HEK293 (cell line): ENCODE measurements at regions not wholly inside any gene's neighbourhood (a gene's known extent, or its start where the extent isn't known, plus 50 kb on each side); places are given as distances from the start of the nearest gene placed in this dataset.

Source experiments
- CTCF ChIA-PET: fragments of 350-600 bp; formaldehyde crosslinking; extraction: SDS; loops from one replicate; lab custom pipeline; 2021; ENCODE audit warnings: antibody characterized with exemption; lab: Yijun Ruan, JAX
- POLR2A ChIA-PET: fragments of 300-600 bp; formaldehyde crosslinking; extraction: SDS; loops from one replicate; lab custom pipeline; 2020; ENCODE audit warnings: antibody characterized with exemption, inconsistent platforms; lab: Yijun Ruan, JAX
- H3K27ac ChIP-seq: fragments of 200-500 bp; sonication (Bioruptor generic); 2 replicates; pipeline ENCODE4 v1.5.1; 2014; ENCODE audit warnings: low read depth, low read length, control low read depth, inconsistent platforms; ENCODE audit errors: extremely low read depth
- H3K36me3 ChIP-seq, 2 experiments: fragments of 200-500 bp in 1 of 2; sonication (Bioruptor generic) in 1 of 2; 1 replicate in 1 of 2; 2 replicates in 1 of 2; pipeline ENCODE4 v1.5.1; 2014 to 2017; ENCODE audit warnings: inconsistent platforms in 2 of 2, low read length in 2 of 2; ENCODE audit not compliant: control insufficient read depth in 2 of 2, insufficient read depth in 1 of 2
- H3K4me1 ChIP-seq: fragments of 200-500 bp; sonication (Bioruptor generic); 2 replicates; pipeline ENCODE4 v1.5.1; 2014; ENCODE audit warnings: mild to moderate bottlenecking, low read length, inconsistent platforms; ENCODE audit not compliant: control insufficient read depth, insufficient read depth
- H3K4me3 ChIP-seq: 2 replicates; pipeline ENCODE4 v1.5.1; 2011; ENCODE audit warnings: low read depth, mild to moderate bottlenecking, control low read depth, low read length, moderate library complexity
- H3K9me3 ChIP-seq: fragments of 200-500 bp; sonication (Bioruptor generic); 2 replicates; pipeline ENCODE4 v1.5.1; 2014; ENCODE audit warnings: low read depth, low read length, inconsistent platforms; ENCODE audit not compliant: control insufficient read depth, insufficient read depth
- HOXD13 ChIP-seq: sonication (generic); formaldehyde crosslinking; IDR thresholded peaks from 2 replicates; pipeline ENCODE4 v1.8.0; 2022; ENCODE audit warnings: missing genetic modification reagents, borderline replicate concordance
- IKZF3 ChIP-seq: fragments of 450-650 bp; IDR thresholded peaks from 2 replicates; pipeline ENCODE4 v1.5.0; 2018; ENCODE audit warnings: missing biosample characterization, mild to moderate bottlenecking, missing genetic modification characterization, moderate library complexity
- KLF7 ChIP-seq: fragments of 450-650 bp; formaldehyde crosslinking; IDR thresholded peaks from 2 replicates; pipeline ENCODE4 v1.5.1; 2016; ENCODE audit warnings: missing biosample characterization, missing genetic modification characterization, borderline replicate concordance
- OSR2 ChIP-seq: fragments of 450-650 bp; formaldehyde crosslinking; IDR thresholded peaks from 2 replicates; pipeline ENCODE4 v1.5.1; 2016; ENCODE audit warnings: missing biosample characterization, missing genetic modification characterization
- SETDB1 ChIP-seq: IDR thresholded peaks from one replicate; pipeline ENCODE4 v1.6.1; 2017; ENCODE audit warnings: mild to moderate bottlenecking, low read length, moderate library complexity, mixed read lengths; ENCODE audit not compliant: insufficient read length
- ZBTB10 ChIP-seq: fragments of 450-650 bp; formaldehyde crosslinking; IDR thresholded peaks from 2 replicates; pipeline ENCODE4 v1.5.1; 2016; ENCODE audit warnings: missing biosample characterization, missing genetic modification characterization
- ZFP41 ChIP-seq: fragments of 450-650 bp; formaldehyde crosslinking; IDR thresholded peaks from 2 replicates; pipeline ENCODE4 v1.5.1; 2016; ENCODE audit warnings: missing biosample characterization, missing genetic modification characterization, borderline replicate concordance
- ZNF10 ChIP-seq: fragments of 450-650 bp; formaldehyde crosslinking; IDR thresholded peaks from 2 replicates; pipeline ENCODE4 v1.5.1; 2017; ENCODE audit warnings: missing biosample characterization, missing genetic modification characterization
- ZNF391 ChIP-seq: fragments of 450-650 bp; formaldehyde crosslinking; IDR thresholded peaks from 2 replicates; pipeline ENCODE4 v1.5.1; 2016; ENCODE audit warnings: low read depth, missing biosample characterization, missing genetic modification characterization, borderline replicate concordance
- ZNF510 ChIP-seq: fragments of 450-650 bp; formaldehyde crosslinking; IDR thresholded peaks from 2 replicates; pipeline ENCODE4 v1.5.1; 2018; ENCODE audit warnings: mild to moderate bottlenecking, missing genetic modification characterization, missing biosample characterization; ENCODE audit not compliant: insufficient replicate concordance
- ZNF518A ChIP-seq: fragments of 450-650 bp; formaldehyde crosslinking; conservative IDR thresholded peaks from 2 replicates; pipeline ENCODE4 v1.5.1; 2016; ENCODE audit warnings: low read depth, missing biosample characterization, missing genetic modification characterization
- ZNF639 ChIP-seq: fragments of 450-650 bp; formaldehyde crosslinking; IDR thresholded peaks from 2 replicates; pipeline ENCODE4 v1.5.1; 2016; ENCODE audit warnings: missing biosample characterization, missing genetic modification characterization
- ZNF664 ChIP-seq: fragments of 450-650 bp; formaldehyde crosslinking; IDR thresholded peaks from 2 replicates; pipeline ENCODE4 v1.5.1; 2016; ENCODE audit warnings: missing biosample characterization, missing genetic modification characterization
- ZNF704 ChIP-seq: fragments of 450-650 bp; formaldehyde crosslinking; IDR thresholded peaks from 2 replicates; pipeline ENCODE4 v1.5.1; 2016; ENCODE audit warnings: missing biosample characterization, missing genetic modification characterization
- ZNF843 ChIP-seq: fragments of 450-650 bp; formaldehyde crosslinking; IDR thresholded peaks from 2 replicates; pipeline ENCODE4 v1.5.1; 2016; ENCODE audit warnings: missing biosample characterization, missing genetic modification characterization
- ZSCAN18 ChIP-seq: fragments of 450-650 bp; formaldehyde crosslinking; IDR thresholded peaks from 2 replicates; pipeline ENCODE4 v1.5.1; 2016; ENCODE audit warnings: missing biosample characterization, missing genetic modification characterization

- Histone ChIP-seq H3K27ac (no peak overlapping the region), H3K4me1 (peaks cover 5% of the 10 kb centered on the region; the same call in 1 of the 2 replicates), H3K36me3 (peaks cover 0 to 6% of the 10 kb centered on the region in 2 experiments; a peak in 1 of 3 replicates), H3K9me3 (no peaks in the 10 kb centered on the region), H3K4me3 (no peak overlapping the region)
- CTCF ChIA-PET = interaction anchor here (2.1 kb wide), 1 partner anchor 213 kb away, joined by 4 read pairs; no protein-coding TSS in a partner anchor
- no peak for TF ChIP-seq ZNF639 (tag by site-specific recombination)
- no peak for TF ChIP-seq ZNF843 (tag by site-specific recombination)
- TF ChIP-seq ZNF10 = no peak
- TF ChIP-seq ZFP41 (tag by site-specific recombination) = no peak
- TF ChIP-seq ZNF510 (tag by site-specific recombination) = no peak
- no peak for TF ChIP-seq ZNF391 (tag by site-specific recombination)
- no peak for TF ChIP-seq ZNF518A (tag by site-specific recombination)
- TF ChIP-seq ZBTB10 (tag by site-specific recombination) = no peak
- no peak for TF ChIP-seq ZNF664 (tag by site-specific recombination)
- no peak for TF ChIP-seq IKZF3 (tag by site-specific recombination)
- TF ChIP-seq ZNF704 (tag by site-specific recombination) = no peak
- TF ChIP-seq HOXD13 (CRISPR knock-in tag) = no peak
- no peak for TF ChIP-seq OSR2 (tag by site-specific recombination)
- no peak for TF ChIP-seq KLF7 (tag by site-specific recombination)
- TF ChIP-seq ZSCAN18 (tag by site-specific recombination) = no peak
- TF ChIP-seq SETDB1 = no peak
- POLR2A ChIA-PET = no interaction called here
These were observed 120.0 kb upstream of the STK17B start for GRCh38 chr2:196291426-196291825.
